VCaP (cell line): ENCODE measurements at regions not wholly inside any gene's neighbourhood (a gene's known extent, or its start where the extent isn't known, plus 50 kb on each side); places are given as distances from the start of the nearest gene placed in this dataset.

Experiments used
- H3K27ac ChIP-seq: fragments of 450-650 bp; 2 replicates; pipeline ENCODE4 v1.5.1; 2017
- TF ChIP-seq, protein P1 (sequence below): fragments of 450-650 bp; conservative IDR thresholded peaks from 2 replicates; pipeline ENCODE4 v1.5.1; 2017; ENCODE audit warnings: mild to moderate bottlenecking, moderate library complexity

DNA sequence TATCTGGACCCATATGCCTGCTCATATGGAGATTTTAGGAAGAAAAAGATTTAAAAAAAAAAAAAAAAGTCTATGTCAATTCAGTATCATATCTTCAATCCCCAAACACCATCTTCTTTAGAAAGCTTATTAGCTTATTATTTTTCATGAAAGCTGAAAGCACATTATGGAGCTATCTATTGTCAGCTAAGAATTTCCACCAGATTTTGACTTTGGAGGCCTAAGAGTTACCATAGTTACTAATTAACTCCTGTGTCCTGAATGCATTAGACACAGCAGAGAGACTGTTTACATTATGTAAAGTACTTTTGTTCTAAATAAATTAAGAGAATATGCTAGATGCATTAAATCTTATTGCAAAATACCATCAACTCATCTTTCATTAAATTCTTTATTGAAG, 255.5 kb upstream of the NRSN1 start:
- H3K27ac ChIP-seq = no peak overlapping the region

DNA sequence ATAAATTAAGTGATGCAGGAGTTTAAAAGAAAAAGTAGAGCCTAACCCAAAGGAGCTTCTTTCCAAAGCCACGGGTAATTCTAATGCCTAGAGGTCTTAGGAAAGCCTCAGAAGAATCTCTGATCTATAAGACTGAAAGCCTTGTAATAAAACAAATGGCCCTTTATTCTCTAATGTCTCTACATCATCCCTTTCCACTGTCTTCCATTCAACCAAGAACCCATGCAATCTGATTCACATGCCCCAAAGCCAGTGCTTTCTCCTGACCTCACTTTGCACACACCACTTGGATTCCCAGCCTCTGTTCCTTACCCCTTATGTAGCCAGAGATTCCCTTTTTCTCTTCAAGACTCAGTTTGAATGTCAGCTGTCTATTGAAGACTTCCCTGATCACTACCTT, 252.9 kb upstream of the NRSN1 start:
- H3K27ac ChIP-seq = no peak overlapping the region
- TF ChIP-seq, protein P1, sequence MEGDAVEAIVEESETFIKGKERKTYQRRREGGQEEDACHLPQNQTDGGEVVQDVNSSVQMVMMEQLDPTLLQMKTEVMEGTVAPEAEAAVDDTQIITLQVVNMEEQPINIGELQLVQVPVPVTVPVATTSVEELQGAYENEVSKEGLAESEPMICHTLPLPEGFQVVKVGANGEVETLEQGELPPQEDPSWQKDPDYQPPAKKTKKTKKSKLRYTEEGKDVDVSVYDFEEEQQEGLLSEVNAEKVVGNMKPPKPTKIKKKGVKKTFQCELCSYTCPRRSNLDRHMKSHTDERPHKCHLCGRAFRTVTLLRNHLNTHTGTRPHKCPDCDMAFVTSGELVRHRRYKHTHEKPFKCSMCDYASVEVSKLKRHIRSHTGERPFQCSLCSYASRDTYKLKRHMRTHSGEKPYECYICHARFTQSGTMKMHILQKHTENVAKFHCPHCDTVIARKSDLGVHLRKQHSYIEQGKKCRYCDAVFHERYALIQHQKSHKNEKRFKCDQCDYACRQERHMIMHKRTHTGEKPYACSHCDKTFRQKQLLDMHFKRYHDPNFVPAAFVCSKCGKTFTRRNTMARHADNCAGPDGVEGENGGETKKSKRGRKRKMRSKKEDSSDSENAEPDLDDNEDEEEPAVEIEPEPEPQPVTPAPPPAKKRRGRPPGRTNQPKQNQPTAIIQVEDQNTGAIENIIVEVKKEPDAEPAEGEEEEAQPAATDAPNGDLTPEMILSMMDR = no peak

More for the DNA sequence above, 255.5 kb upstream of the NRSN1 start:
- TF ChIP-seq, protein P1 = no peak

DNA sequence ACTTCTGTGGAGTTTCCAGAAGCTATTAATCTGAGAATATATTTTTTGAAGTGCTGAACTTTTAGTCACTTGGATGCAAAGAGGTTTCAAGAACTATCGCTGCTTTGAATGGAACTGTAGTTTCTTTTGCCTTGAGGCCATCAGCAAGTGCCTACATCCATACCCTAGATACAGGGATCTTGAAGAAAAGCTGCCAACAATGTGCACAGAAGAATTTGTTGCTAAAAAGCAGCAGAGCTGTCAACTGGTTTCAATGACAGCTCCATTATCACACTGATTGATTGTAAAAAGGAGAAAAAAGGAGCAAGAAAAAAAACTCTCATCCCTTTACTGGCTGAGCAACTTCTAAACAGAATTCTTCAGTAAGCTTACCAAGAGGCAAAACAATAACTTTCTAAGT, 251.0 kb upstream of the NRSN1 start:
- TF ChIP-seq, protein P1 = no peak
- no peak overlapping the region for H3K27ac ChIP-seq

DNA sequence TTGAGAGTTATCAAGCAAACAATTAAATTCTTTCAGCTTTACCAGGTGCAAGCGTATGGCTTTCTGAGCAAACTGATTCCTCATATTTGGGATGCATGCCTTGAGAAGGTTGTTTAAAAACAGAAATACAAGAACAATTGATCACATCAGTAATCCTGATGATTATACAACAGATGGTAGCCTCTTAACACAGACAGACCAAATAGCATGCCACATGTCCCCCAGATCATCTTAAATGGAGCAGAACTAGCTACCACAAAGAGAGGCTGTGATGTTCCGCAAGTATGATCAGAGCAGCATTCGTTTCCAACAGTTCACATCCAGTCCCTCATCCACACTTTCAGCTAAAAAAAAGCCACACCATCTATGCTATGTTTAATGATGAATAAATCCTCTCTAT, 246.2 kb upstream of the NRSN1 start:
- TF ChIP-seq, protein P1 = no peak
- no peak overlapping the region for H3K27ac ChIP-seq

DNA sequence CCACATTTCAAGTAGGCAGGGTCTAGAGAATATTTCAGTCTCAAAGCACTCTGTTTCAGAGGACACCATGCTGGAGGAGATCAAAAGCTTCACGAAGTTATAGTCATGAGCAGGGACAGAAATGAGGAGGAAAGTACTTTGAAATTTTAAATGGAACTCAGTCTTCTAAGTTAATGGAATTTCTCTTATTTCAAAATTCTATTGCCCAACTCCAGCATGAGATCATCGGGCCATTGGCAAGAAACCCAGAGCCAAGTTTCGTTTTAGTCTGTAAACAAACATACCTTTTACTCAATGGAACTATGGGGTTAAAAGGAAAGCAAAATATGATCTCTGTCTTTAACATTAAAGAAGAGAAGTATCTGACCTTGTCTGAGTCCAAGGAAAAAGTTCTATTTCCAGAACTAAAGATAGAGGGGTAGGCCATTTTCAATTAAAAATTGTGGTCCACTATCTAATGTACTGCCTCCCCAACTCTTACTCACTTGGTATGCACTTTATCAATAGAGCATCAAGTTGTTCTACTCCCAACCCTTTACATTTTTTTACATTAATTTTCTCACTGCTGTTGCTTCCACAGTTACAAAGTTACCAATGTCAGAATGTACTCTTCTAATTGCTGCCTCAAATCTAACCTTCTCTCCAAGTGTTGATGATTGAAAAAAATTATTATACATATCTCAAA, 235.3 kb upstream of the NRSN1 start:
- TF ChIP-seq, protein P1 = no peak
- no peak overlapping the region for H3K27ac ChIP-seq

DNA sequence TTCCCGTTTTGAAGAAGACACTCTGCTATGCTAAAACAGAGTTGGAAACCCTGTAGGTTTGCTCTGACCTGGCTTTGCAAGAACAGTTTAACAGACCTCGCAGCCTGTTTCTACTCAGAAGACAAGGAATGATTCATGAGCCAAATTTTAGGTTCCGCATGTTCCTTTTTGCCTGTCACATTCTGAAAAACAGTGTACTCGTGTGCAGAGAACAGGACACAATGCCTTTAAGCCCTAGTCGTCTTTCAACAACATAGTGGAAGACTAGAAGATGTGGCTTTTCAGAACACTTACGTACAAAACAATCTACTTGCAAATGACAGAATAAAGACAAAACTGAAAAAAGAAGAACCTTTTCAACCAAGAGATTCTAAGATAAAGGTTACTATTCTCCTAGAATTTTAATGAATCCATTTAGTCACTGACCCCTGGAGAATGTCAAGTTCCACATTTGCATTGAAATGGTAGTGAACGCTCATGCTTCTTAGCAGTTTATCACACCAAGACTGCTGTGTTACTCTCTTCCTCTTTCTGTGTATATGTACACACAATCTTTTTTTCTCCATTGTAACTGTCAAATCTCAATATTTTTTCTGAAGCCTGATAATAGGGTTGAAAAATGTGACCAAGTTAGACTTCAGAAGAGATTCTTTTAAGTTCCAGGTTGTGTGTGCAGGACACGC, 220.7 kb upstream of the NRSN1 start:
- H3K27ac ChIP-seq = no peak overlapping the region
- TF ChIP-seq, protein P1 = no peak

DNA sequence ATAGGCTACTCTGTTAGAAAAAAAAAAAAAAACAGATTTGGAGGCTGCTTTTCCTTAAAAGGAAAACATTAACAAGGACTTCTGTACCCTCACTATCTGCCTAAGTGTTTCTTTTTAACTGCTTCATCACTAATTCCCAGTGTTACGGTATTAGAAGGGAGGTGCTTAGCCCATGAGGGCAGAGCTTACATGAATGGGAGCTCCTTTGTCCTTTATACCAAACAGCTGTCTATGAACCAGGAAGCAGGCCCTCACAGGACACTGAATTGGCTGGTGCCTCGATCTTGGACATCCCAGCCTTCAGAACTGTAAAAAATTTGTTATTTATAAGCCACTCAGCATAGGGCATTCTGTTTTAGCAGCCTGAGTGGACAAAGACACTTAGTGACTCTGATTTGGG, 215.6 kb upstream of the NRSN1 start:
- no peak overlapping the region for H3K27ac ChIP-seq
- TF ChIP-seq, protein P1 = no peak
